H1 (cell line): ENCODE measurements at regions not wholly inside any gene's neighbourhood (a gene's known extent, or its start where the extent isn't known, plus 50 kb on each side); places are given as distances from the start of the nearest gene placed in this dataset.

Source experiments
- CTCF ChIA-PET: fragments of 300-600 bp; sonication (Branson Sonifier 250); formaldehyde crosslinking; loops from one replicate; lab custom pipeline; 2021; ENCODE audit not compliant: partially characterized antibody; lab: Charles Lee
- POLR2A ChIA-PET: fragments of 300-600 bp; sonication (Branson Sonifier 250); formaldehyde crosslinking; loops from one replicate; lab custom pipeline; 2021; ENCODE audit warnings: inconsistent platforms; ENCODE audit not compliant: partially characterized antibody; lab: Charles Lee
- DNase-seq, 2 experiments: peaks; one replicate each; pipeline versions ENCODE4 v3.0.0 to v3.0.0-alpha.2; 2010 to 2022; ENCODE audit warnings: low spot score in 2 of 2, low read depth in 1 of 2, mixed read lengths in 1 of 2
- FAIRE-seq: peaks from 2 replicates; lab custom pipeline; 2011; peaks lifted over from hg19 to GRCh38; lab: Jason Lieb, UNC
- H2AFZ ChIP-seq: 2 replicates; pipeline ENCODE4 v1.8.1; 2012; ENCODE audit warnings: low read length, inconsistent platforms
- H2AK5ac ChIP-seq: 2 replicates; pipeline ENCODE4 v1.6.1; 2013; ENCODE audit warnings: low read depth, low read length
- H2BK120ac ChIP-seq: replicated peaks from 2 replicates; pipeline ENCODE3; 2013; ENCODE audit warnings: low read depth, low read length, inconsistent platforms
- H2BK12ac ChIP-seq: 2 replicates; pipeline ENCODE4 v1.6.1; 2013; ENCODE audit warnings: low read depth, low read length
- H2BK15ac ChIP-seq: 2 replicates; pipeline ENCODE4 v1.6.1; 2013; ENCODE audit warnings: low read length
- H2BK20ac ChIP-seq: 2 replicates; pipeline ENCODE4 v1.6.1; 2013; ENCODE audit warnings: low read length
- H2BK5ac ChIP-seq: 2 replicates; pipeline ENCODE4 v1.6.1; 2013; ENCODE audit warnings: low read depth, low read length
- H3K14ac ChIP-seq: 2 replicates; pipeline ENCODE4 v1.6.1; 2013; ENCODE audit warnings: inconsistent platforms; ENCODE audit not compliant: insufficient read length
- H3K18ac ChIP-seq: 2 replicates; pipeline ENCODE4 v1.6.1; 2013; ENCODE audit warnings: low read length; ENCODE audit errors: extremely low read depth
- H3K23ac ChIP-seq: 2 replicates; pipeline ENCODE4 v1.6.1; 2013; ENCODE audit warnings: inconsistent platforms; ENCODE audit not compliant: insufficient read length
- H3K23me2 ChIP-seq: 2 replicates; pipeline ENCODE4 v1.6.1; 2013; ENCODE audit warnings: low read depth, low read length
- H3K27ac ChIP-seq: 2 replicates; pipeline ENCODE4 v1.6.1; 2011; ENCODE audit warnings: low read depth, low read length, inconsistent platforms
- H3K27me3 ChIP-seq, 4 experiments: replicated peaks in 1 of 4; 1 replicate in 1 of 4; 2 replicates in 3 of 4; pipeline versions ENCODE4 v1.6.1 to v1.8.1; 2011 to 2013; ENCODE audit warnings: low read length in 3 of 4, mild to moderate bottlenecking in 3 of 4, inconsistent platforms in 2 of 4, mixed read lengths in 2 of 4, moderate library complexity in 1 of 4; ENCODE audit not compliant: control insufficient read depth in 3 of 4, insufficient read depth in 3 of 4; ENCODE audit errors: extremely low read depth in 1 of 4
- H3K36me3 ChIP-seq, 4 experiments: 2 replicates each; pipeline versions ENCODE4 v1.6.1 to v1.8.1; 2011 to 2013; ENCODE audit warnings: mild to moderate bottlenecking in 4 of 4, low read length in 3 of 4, moderate library complexity in 2 of 4, control low read depth in 1 of 4, inconsistent platforms in 1 of 4; ENCODE audit not compliant: insufficient read depth in 4 of 4, control insufficient read depth in 2 of 4
- H3K4ac ChIP-seq: replicated peaks from 2 replicates; pipeline ENCODE3; 2013; ENCODE audit warnings: low read length, low read depth, mixed read lengths, inconsistent platforms; ENCODE audit not compliant: insufficient read length
- H3K4me1 ChIP-seq, 4 experiments: replicated peaks in 1 of 4; 1 replicate in 1 of 4; 2 replicates in 3 of 4; pipeline versions ENCODE4 v1.6.1 to v1.8.1; 2011 to 2013; ENCODE audit warnings: low read length in 3 of 4, inconsistent platforms in 2 of 4, mixed read lengths in 1 of 4; ENCODE audit not compliant: insufficient read depth in 4 of 4, control insufficient read depth in 3 of 4
- H3K4me2 ChIP-seq, 2 experiments: 2 replicates each; pipeline versions ENCODE4 v1.6.1 to v1.8.1; 2011 to 2013; ENCODE audit warnings: low read depth in 2 of 2, low read length in 2 of 2, control low read depth in 1 of 2, inconsistent platforms in 1 of 2, mild to moderate bottlenecking in 1 of 2; ENCODE audit not compliant: insufficient read depth in 1 of 2
- H3K4me3 ChIP-seq, 4 experiments: fragments of 200-600, 300-600 bp in 1 of 4; sonication (generic), shearing (Covaris generic), sonication (Bioruptor Twin) in 1 of 4; 2 replicates each; pipeline versions ENCODE4 v1.5.1 to v1.8.1; 2011 to 2016; ENCODE audit warnings: low read length in 4 of 4, low read depth in 3 of 4, control low read depth in 2 of 4, inconsistent platforms in 2 of 4, mild to moderate bottlenecking in 2 of 4, mixed read lengths in 1 of 4, moderate library complexity in 1 of 4; ENCODE audit not compliant: insufficient read depth in 2 of 4; ENCODE audit errors: extremely low read depth in 1 of 4
- H3K56ac ChIP-seq: replicated peaks from 2 replicates; pipeline ENCODE3; 2013; ENCODE audit warnings: low read depth, mild to moderate bottlenecking, mixed read lengths, low read length, inconsistent platforms; ENCODE audit not compliant: insufficient read length
- H3K79me1 ChIP-seq: 2 replicates; pipeline ENCODE4 v1.6.1; 2013; ENCODE audit warnings: low read depth, low read length, control low read depth
- H3K79me2 ChIP-seq, 2 experiments: 2 replicates each; pipeline versions ENCODE4 v1.6.1 to v1.8.1; 2012 to 2013; ENCODE audit warnings: low read length in 2 of 2, mild to moderate bottlenecking in 2 of 2, inconsistent platforms in 1 of 2; ENCODE audit not compliant: insufficient read depth in 2 of 2, control insufficient read depth in 1 of 2
- H3K9ac ChIP-seq, 4 experiments: replicated peaks in 1 of 4; 1 replicate in 1 of 4; 2 replicates in 3 of 4; pipeline versions ENCODE4 v1.6.1 to v1.8.1; 2011 to 2013; ENCODE audit warnings: low read depth in 3 of 4, low read length in 3 of 4, control low read depth in 2 of 4, mild to moderate bottlenecking in 2 of 4, moderate library complexity in 2 of 4, inconsistent platforms in 1 of 4; ENCODE audit errors: extremely low read depth in 1 of 4
- H3K9me3 ChIP-seq, 2 experiments: 2 replicates each; pipeline versions ENCODE4 v1.6.1 to v1.8.1; 2012 to 2013; ENCODE audit warnings: mild to moderate bottlenecking in 2 of 2, moderate library complexity in 2 of 2, control low read depth in 1 of 2, inconsistent platforms in 1 of 2, low read depth in 1 of 2, low read length in 1 of 2, mixed read lengths in 1 of 2; ENCODE audit not compliant: insufficient read depth in 2 of 2
- H4K20me1 ChIP-seq, 2 experiments: replicated peaks in 1 of 2; 2 replicates each; pipeline versions ENCODE3 to v1.8.1; 2011 to 2013; ENCODE audit warnings: inconsistent platforms in 2 of 2, low read length in 2 of 2, mild to moderate bottlenecking in 1 of 2; ENCODE audit not compliant: insufficient read depth in 2 of 2, control insufficient read depth in 1 of 2
- H4K5ac ChIP-seq: 2 replicates; pipeline ENCODE4 v1.6.1; 2013; ENCODE audit warnings: low read length, low read depth, mixed read lengths, inconsistent platforms; ENCODE audit not compliant: insufficient read length
- H4K8ac ChIP-seq: 2 replicates; pipeline ENCODE4 v1.8.0; 2013; ENCODE audit warnings: mild to moderate bottlenecking, moderate library complexity, low read length, inconsistent platforms; ENCODE audit not compliant: insufficient read depth; ENCODE audit errors: extremely low read depth
- H4K91ac ChIP-seq: replicated peaks from 2 replicates; pipeline ENCODE3; 2013; ENCODE audit warnings: low read length, mixed read lengths, inconsistent platforms; ENCODE audit not compliant: insufficient read length
- ATF3 ChIP-seq: IDR thresholded peaks from 2 replicates; pipeline ENCODE4 v1.6.1; 2011; ENCODE audit warnings: low read depth, mild to moderate bottlenecking, low read length; ENCODE audit not compliant: insufficient read depth
- BCL11A ChIP-seq, 2 experiments: IDR thresholded peaks; one replicate each; pipeline ENCODE4 v1.6.1; 2011; ENCODE audit warnings: low read depth in 2 of 2, low read length in 2 of 2, mild to moderate bottlenecking in 2 of 2
- CEBPB ChIP-seq: IDR thresholded peaks from 2 replicates; pipeline ENCODE4 v1.6.1; 2012; ENCODE audit warnings: low read depth, low read length
- NANOG ChIP-seq: IDR thresholded peaks from 2 replicates; pipeline ENCODE4 v1.6.1; 2011; ENCODE audit warnings: low read length, low read depth, mild to moderate bottlenecking, inconsistent platforms; ENCODE audit not compliant: insufficient read depth, poor library complexity, severe bottlenecking
- SAP30 ChIP-seq: fragments of 300-600 bp; sonication (generic); IDR thresholded peaks from 2 replicates; pipeline ENCODE4 v1.7.1; 2012; ENCODE audit warnings: low read length, moderate library complexity, mild to moderate bottlenecking, inconsistent platforms; ENCODE audit not compliant: insufficient read depth, insufficient replicate concordance
- SIX5 ChIP-seq: IDR thresholded peaks from 2 replicates; pipeline ENCODE4 v1.6.1; 2011; ENCODE audit warnings: mild to moderate bottlenecking, low read depth, low read length
- WGBS, 2 experiments: shearing (Covaris generic) in 1 of 2; methylation state at CpG; one replicate each; pipeline versions ENCODE4 v1.1.6 to v1.1.7; 2013 to 2015; ENCODE audit warnings: low lambda C conversion rate in 2 of 2, mixed read lengths in 2 of 2, inconsistent platforms in 1 of 2, low coverage in 1 of 2, missing lambda C conversion rate in 1 of 2; ENCODE audit not compliant: insufficient replicate concordance in 2 of 2, insufficient coverage in 1 of 2, insufficient read length in 1 of 2; ENCODE audit errors: extremely low coverage in 1 of 2, missing lambda C conversion rate in 1 of 2; 5-methylcytosine and 5-hydroxymethylcytosine counted together

DNA sequence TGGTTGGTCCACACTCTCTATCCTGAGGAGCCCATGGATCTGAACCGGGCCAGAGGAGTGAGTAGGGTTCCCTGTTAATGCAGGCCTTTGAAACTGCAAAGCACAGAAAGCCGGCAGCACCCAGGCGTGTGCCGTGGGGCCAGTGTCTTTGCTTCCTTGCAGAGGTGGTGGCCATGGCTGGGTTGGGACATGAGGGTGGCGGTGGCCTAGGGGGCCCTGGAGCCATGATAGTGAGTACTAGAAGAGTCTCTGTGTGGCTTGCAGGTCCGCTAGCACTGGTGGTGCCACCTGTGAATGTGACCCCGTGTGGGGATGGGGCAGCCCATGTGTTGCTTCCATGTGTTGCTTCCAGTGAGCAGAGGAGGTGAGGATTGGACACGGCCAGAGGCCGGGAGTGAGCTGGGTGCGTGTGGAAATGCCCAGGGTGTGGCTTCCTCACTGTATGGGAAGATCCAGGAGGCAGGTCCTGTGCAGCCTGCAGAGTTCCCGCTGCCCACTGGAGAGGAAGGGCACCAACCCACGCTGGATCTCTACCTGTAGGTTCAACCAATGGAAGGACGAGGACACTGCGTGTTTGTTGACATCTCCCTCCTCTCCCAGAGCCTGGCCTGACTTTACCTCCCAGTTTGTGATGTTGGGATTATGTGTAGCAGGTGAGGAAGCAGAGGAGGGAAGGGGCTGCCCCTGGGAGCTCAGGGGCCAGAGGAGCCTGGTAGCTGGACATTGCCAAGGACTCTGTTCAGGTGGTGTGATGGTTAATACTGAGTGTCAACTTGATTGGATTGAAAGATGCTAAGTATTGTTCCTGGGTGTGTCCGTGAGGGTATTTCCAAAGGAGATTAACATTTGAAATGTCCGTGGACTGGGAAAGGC is 796.6 kb downstream of the TBC1D22A start:
- H2AFZ ChIP-seq, result no peak overlapping the region
- no peaks in the 10 kb centered on the region for H3K79me1 ChIP-seq
- H4K91ac ChIP-seq, result no peak overlapping the region
- H2BK12ac ChIP-seq, result no peak overlapping the region
- no peaks in the 10 kb centered on the region for H3K79me2 ChIP-seq
- H2AK5ac ChIP-seq, result no peak overlapping the region
- no peak overlapping the region for H3K56ac ChIP-seq
- no peak overlapping the region for H4K5ac ChIP-seq
- ChIA-PET POLR2A (no interaction called here), CTCF (interaction anchor here (0.7 to 1.0 kb wide), 2 partner anchors 33 to 140 kb away, joined by 3 read pairs; no protein-coding TSS in a partner anchor)
- no peak overlapping the region for H3K4ac ChIP-seq
- no peak overlapping the region for H2BK20ac ChIP-seq
- no peak overlapping the region for H3K4me2 ChIP-seq
- H3K23ac ChIP-seq, result no peak overlapping the region
- H3K36me3 ChIP-seq, result no peaks in the 10 kb centered on the region
- peaks cover 4% of the 10 kb centered on the region; the same call in 1 of the 2 replicates for H3K23me2 ChIP-seq
- no peaks in the 10 kb centered on the region for H3K4me1 ChIP-seq
- TF ChIP-seq CEBPB, result no peak
- no peak for TF ChIP-seq NANOG
- TF ChIP-seq SIX5, result no peak
- no peak for TF ChIP-seq ATF3
- no peak for TF ChIP-seq BCL11A (IDR thresholded peaks at IDR 0.05; ENCODE audit: low read depth in 2 of 2, low read length in 2 of 2)
- no peak for TF ChIP-seq SAP30
- TF ChIP-seq, all 59 proteins: peak for 0
- H3K9me3 ChIP-seq, result peaks cover 68 to 76% of the 10 kb centered on the region in 2 experiments
- no peak overlapping the region for H3K27ac ChIP-seq
- H3K4me3 ChIP-seq, result no peak overlapping the region
- no peak overlapping the region for H3K9ac ChIP-seq
- no peak overlapping the region for H3K18ac ChIP-seq
- no peak overlapping the region for H2BK120ac ChIP-seq
- H3K14ac ChIP-seq, result no peak overlapping the region
- DNase-seq, result no peak
- H3K27me3 ChIP-seq, result no peaks in the 10 kb centered on the region
- FAIRE-seq, result no peak
- no peak overlapping the region; the same call in 1 of the 2 replicates for H4K8ac ChIP-seq
- WGBS, 2 experiments, result 82% methylated on average over 15 of the region's 16 CpGs; no CpG with 5 or more reads in 1 of the 2 experiments
- H2BK5ac ChIP-seq, result no peak overlapping the region
- H4K20me1 ChIP-seq, result no peaks in the 10 kb centered on the region
- no peak overlapping the region for H2BK15ac ChIP-seq
